ENCODE measurements at regions not wholly inside any gene's neighbourhood (a gene's known extent, or its start where the extent isn't known, plus 50 kb on each side); places are given as distances from the start of the nearest gene placed in this dataset.

GRCh38 chr13:88926890-88927502 lies 1255.8 kb downstream of the SLITRK5 start:
- no peak overlapping the region for H3K4me2 ChIP-seq (ENCODE audit: low read length)
- no peaks in the 10 kb centered on the region for H4K20me1 ChIP-seq (ENCODE audit: insufficient read depth)
- intact Hi-C loops (cut with micrococcal nuclease), result no loop called here
- BruUV-seq (replicated peaks), result no TSS peak
- no peak overlapping the region for H3K4me3 ChIP-seq (replicated peaks in 1 of 2; ENCODE audit: low read depth in 1 of 2, low read length in 2 of 2)
- H3K79me2 ChIP-seq (ENCODE audit: insufficient read depth, low read length), result no peaks in the 10 kb centered on the region
- RAD21 ChIA-PET (ENCODE audit: low non-redundant PET in 1 of 2, low total read pairs in 2 of 2, uncharacterized antibody in 2 of 2, unreplicated experiment in 2 of 2), result no interaction called here
- no peaks in the 10 kb centered on the region for H3K36me3 ChIP-seq (ENCODE audit: control insufficient read depth in 1 of 2, insufficient read depth in 2 of 2, low read length in 2 of 2)
- 0 out of 4 replicates have a peak, but pooled peaks cover 0 to 2% of the 10 kb centered on the region in 2 experiments for H3K9me3 ChIP-seq (ENCODE audit: control insufficient read depth in 1 of 2, insufficient read depth in 1 of 2, low read depth in 1 of 2, low read length in 2 of 2)
- no peak overlapping the region for H2AFZ ChIP-seq (ENCODE audit: low read depth, low read length, poor library complexity, severe bottlenecking)
- H3K27me3 ChIP-seq (ENCODE audit: insufficient read depth, low read length), result no peaks in the 10 kb centered on the region
- H3K27ac ChIP-seq (ENCODE audit: low read depth, low read length), result no peak overlapping the region
- CTCF ChIA-PET, result no interaction called here
- DNase-seq (ENCODE audit: low read depth, low spot score), result no peak
- POLR2A ChIA-PET, result no interaction called here
- no peak overlapping the region for H3K9ac ChIP-seq (ENCODE audit: low read length)
- no peak for ATAC-seq
- no peaks in the 10 kb centered on the region for H3K4me1 ChIP-seq (ENCODE audit: control insufficient read depth in 1 of 2, insufficient read depth in 2 of 2, low read length in 2 of 2)
- TF ChIP-seq YY1 (IDR thresholded peaks at IDR 0.05; ENCODE audit: extremely low read depth, insufficient replicate concordance, low read depth, low read length) (no peak), POLR2AphosphoS5 (IDR thresholded peaks at IDR 0.05; ENCODE audit: low read depth, low read length) (no peak), JUND (IDR thresholded peaks at IDR 0.05) (no peak), EZH2 (IDR thresholded peaks at IDR 0.05) (no peak), EGR1 (IDR thresholded peaks at IDR 0.05; ENCODE audit: low read depth) (no peak), ZNF274 (IDR thresholded peaks at IDR 0.05; ENCODE audit: low read depth, low read length) (no peak), ATF3 (IDR thresholded peaks at IDR 0.05) (no peak), SP1 (IDR thresholded peaks at IDR 0.05; ENCODE audit: low read depth) (no peak), CEBPB (IDR thresholded peaks at IDR 0.05; ENCODE audit: low read depth) (no peak), CBX3 (IDR thresholded peaks at IDR 0.05; ENCODE audit: low read depth) (no peak)
- TF ChIP-seq, protein P1, sequence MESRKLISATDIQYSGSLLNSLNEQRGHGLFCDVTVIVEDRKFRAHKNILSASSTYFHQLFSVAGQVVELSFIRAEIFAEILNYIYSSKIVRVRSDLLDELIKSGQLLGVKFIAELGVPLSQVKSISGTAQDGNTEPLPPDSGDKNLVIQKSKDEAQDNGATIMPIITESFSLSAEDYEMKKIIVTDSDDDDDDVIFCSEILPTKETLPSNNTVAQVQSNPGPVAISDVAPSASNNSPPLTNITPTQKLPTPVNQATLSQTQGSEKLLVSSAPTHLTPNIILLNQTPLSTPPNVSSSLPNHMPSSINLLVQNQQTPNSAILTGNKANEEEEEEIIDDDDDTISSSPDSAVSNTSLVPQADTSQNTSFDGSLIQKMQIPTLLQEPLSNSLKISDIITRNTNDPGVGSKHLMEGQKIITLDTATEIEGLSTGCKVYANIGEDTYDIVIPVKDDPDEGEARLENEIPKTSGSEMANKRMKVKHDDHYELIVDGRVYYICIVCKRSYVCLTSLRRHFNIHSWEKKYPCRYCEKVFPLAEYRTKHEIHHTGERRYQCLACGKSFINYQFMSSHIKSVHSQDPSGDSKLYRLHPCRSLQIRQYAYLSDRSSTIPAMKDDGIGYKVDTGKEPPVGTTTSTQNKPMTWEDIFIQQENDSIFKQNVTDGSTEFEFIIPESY (IDR thresholded peaks at IDR 0.05; ENCODE audit: extremely low read depth, insufficient replicate concordance, low read length), result no peak
- TF ChIP-seq, protein P2, sequence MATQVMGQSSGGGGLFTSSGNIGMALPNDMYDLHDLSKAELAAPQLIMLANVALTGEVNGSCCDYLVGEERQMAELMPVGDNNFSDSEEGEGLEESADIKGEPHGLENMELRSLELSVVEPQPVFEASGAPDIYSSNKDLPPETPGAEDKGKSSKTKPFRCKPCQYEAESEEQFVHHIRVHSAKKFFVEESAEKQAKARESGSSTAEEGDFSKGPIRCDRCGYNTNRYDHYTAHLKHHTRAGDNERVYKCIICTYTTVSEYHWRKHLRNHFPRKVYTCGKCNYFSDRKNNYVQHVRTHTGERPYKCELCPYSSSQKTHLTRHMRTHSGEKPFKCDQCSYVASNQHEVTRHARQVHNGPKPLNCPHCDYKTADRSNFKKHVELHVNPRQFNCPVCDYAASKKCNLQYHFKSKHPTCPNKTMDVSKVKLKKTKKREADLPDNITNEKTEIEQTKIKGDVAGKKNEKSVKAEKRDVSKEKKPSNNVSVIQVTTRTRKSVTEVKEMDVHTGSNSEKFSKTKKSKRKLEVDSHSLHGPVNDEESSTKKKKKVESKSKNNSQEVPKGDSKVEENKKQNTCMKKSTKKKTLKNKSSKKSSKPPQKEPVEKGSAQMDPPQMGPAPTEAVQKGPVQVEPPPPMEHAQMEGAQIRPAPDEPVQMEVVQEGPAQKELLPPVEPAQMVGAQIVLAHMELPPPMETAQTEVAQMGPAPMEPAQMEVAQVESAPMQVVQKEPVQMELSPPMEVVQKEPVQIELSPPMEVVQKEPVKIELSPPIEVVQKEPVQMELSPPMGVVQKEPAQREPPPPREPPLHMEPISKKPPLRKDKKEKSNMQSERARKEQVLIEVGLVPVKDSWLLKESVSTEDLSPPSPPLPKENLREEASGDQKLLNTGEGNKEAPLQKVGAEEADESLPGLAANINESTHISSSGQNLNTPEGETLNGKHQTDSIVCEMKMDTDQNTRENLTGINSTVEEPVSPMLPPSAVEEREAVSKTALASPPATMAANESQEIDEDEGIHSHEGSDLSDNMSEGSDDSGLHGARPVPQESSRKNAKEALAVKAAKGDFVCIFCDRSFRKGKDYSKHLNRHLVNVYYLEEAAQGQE (IDR thresholded peaks at IDR 0.05; ENCODE audit: low read depth), result no peak
- no peaks in the 10 kb centered on the region for H3K9me2 ChIP-seq (ENCODE audit: insufficient read depth)

Data from HCT116 (cell line).